ENCODE measurements at regions not wholly inside any gene's neighbourhood (a gene's known extent, or its start where the extent isn't known, plus 50 kb on each side); places are given as distances from the start of the nearest gene placed in this dataset.
"Not testable (repeated sequence)": the region's sequence is repeated elsewhere in the genome, so short reads cannot be mapped to it uniquely, and the experiment has no call there.

DNA sequence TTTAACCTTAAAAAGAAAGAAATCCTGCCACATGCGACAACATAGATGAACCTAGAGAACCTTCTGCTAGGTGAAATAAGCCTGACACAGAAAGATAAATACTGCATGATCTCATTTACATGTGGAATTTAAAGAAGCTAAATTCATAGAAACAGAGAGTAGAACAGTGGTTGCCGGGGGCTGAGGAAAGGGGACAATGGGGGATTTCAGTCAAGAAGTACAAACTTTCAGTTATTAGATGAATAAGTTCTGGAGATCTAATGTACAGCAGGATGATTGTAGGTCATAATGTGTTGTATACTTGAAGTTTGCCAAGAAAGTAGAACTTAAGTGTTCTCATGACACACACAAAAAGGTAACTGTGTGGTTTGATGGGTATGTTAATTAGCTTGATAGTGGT is 204.3 kb upstream of the PRSS16 start:
- H2BK120ac ChIP-seq (ENCODE audit: low read depth, low read length) = no peak overlapping the region
- BruUV-seq (replicated peaks) = no TSS peak
- H3K9ac ChIP-seq (ENCODE audit: low read depth, low read length) = no peak overlapping the region
- H4K5ac ChIP-seq (ENCODE audit: low read depth, low read length) = no peak overlapping the region
- no peak overlapping the region for H2AFZ ChIP-seq (replicated peaks; ENCODE audit: low read length, poor library complexity)
- no peak overlapping the region for H2AK9ac ChIP-seq (replicated peaks; ENCODE audit: low read depth, low read length, poor library complexity)
- H3K23ac ChIP-seq (ENCODE audit: low read depth, low read length) = no peak overlapping the region
- H3K4me2 ChIP-seq (ENCODE audit: low read depth, low read length) = no peak overlapping the region
- no peaks in the 10 kb centered on the region for H3K4me1 ChIP-seq (ENCODE audit: control insufficient read depth, insufficient read depth, low read length)
- ChIA-PET CTCF (no interaction called here), POLR2A (ENCODE audit: unreplicated experiment) (no interaction called here)
- H4K8ac ChIP-seq (ENCODE audit: low read depth in 2 of 2, low read length in 2 of 2) = no peak overlapping the region
- dilution Hi-C loops (cut with HindIII; ENCODE audit: low sequenced_read_pairs, unreplicated experiment) (no loop called here), intact Hi-C loops (cut with micrococcal nuclease) (no loop called here), in situ Hi-C loops (cut with MboI; ENCODE audit: low sequenced_read_pairs) (no loop called here)
- ATAC-seq (ENCODE audit: low read depth) = no peak
- H3K79me1 ChIP-seq (ENCODE audit: low read depth in 1 of 2, low read length in 2 of 2) = no peaks in the 10 kb centered on the region
- no peak overlapping the region for H3K27ac ChIP-seq (ENCODE audit: insufficient read depth, low read length)
- H3K4ac ChIP-seq (ENCODE audit: low read depth, low read length) = no peak overlapping the region
- H4K91ac ChIP-seq (ENCODE audit: insufficient read depth, low read depth, low read length) = no peak overlapping the region
- TF ChIP-seq, protein P1, sequence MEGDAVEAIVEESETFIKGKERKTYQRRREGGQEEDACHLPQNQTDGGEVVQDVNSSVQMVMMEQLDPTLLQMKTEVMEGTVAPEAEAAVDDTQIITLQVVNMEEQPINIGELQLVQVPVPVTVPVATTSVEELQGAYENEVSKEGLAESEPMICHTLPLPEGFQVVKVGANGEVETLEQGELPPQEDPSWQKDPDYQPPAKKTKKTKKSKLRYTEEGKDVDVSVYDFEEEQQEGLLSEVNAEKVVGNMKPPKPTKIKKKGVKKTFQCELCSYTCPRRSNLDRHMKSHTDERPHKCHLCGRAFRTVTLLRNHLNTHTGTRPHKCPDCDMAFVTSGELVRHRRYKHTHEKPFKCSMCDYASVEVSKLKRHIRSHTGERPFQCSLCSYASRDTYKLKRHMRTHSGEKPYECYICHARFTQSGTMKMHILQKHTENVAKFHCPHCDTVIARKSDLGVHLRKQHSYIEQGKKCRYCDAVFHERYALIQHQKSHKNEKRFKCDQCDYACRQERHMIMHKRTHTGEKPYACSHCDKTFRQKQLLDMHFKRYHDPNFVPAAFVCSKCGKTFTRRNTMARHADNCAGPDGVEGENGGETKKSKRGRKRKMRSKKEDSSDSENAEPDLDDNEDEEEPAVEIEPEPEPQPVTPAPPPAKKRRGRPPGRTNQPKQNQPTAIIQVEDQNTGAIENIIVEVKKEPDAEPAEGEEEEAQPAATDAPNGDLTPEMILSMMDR (conservative IDR thresholded peaks at IDR 0.05; ENCODE audit: low read depth, low read length) = no peak
- TF ChIP-seq FOS (IDR thresholded peaks at IDR 0.05; ENCODE audit: low read depth, low read length) (no peak), CEBPB (IDR thresholded peaks at IDR 0.05; ENCODE audit: low read depth, low read length) (no peak), BHLHE40 (IDR thresholded peaks at IDR 0.05; ENCODE audit: low read depth, low read length) (no peak)
- H2AK5ac ChIP-seq (ENCODE audit: low read depth, low read length) = no peak overlapping the region
- no peak overlapping the region for H3K18ac ChIP-seq (ENCODE audit: low read depth, low read length)
- H2BK15ac ChIP-seq (ENCODE audit: low read depth, low read length) = no peak overlapping the region
- no peak for DNase-seq
- no peaks in the 10 kb centered on the region for H4K20me1 ChIP-seq (ENCODE audit: insufficient read depth, low read length)
- no peak overlapping the region for H3K56ac ChIP-seq (ENCODE audit: extremely low read depth, insufficient read depth, low read length)
- no peak overlapping the region for H2BK5ac ChIP-seq (ENCODE audit: low read depth, low read length, poor library complexity, severe bottlenecking)
- no CpG with 5 or more reads among the region's 2 CpGs for WGBS, 2 experiments (ENCODE audit: extremely low coverage in 2 of 2, insufficient read length in 1 of 2)
- no peaks in the 10 kb centered on the region for H3K36me3 ChIP-seq (ENCODE audit: control insufficient read depth, insufficient read depth, low read length)
- H3K9me3 ChIP-seq (ENCODE audit: control insufficient read depth, insufficient read depth, low read length) = peaks cover 3% of the 10 kb centered on the region; the same call in 1 of the 2 replicates
- H2BK20ac ChIP-seq (ENCODE audit: low read depth, low read length) = no peak overlapping the region
- H3K4me3 ChIP-seq (ENCODE audit: insufficient read depth, low read depth, low read length) = no peak overlapping the region
- no peak overlapping the region for H3K14ac ChIP-seq (replicated peaks; ENCODE audit: low read depth, low read length)
- no peaks in the 10 kb centered on the region for H3K27me3 ChIP-seq (ENCODE audit: control insufficient read depth, insufficient read depth, low read length)
- H3K9me1 ChIP-seq (ENCODE audit: insufficient read depth, low read length) = no peaks in the 10 kb centered on the region

DNA sequence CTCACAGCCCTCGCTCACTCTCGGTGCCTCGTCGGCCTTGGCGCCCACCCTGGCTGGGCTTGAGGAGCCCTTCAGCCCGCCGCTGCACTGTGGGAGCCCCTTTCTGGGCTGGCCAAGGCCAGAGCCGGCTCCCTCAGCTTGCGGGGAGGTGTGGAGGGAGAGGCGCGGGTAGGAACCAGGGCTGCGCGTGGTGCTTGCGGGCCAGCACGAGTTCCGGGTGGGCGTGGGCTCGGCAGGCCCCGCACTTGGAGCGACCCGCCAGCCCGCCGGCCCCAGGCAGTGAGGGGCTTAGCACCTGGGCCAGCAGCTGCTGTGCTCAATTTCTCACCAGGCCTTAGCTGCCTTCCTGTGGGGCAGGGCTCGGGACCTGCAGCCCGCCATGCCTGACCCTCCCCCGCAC is 202.4 kb upstream of the PRSS16 start:
- H3K4me3 ChIP-seq (ENCODE audit: insufficient read depth, low read depth, low read length); H3K4me2 ChIP-seq (ENCODE audit: low read depth, low read length); H2BK15ac ChIP-seq (ENCODE audit: low read depth, low read length); ATAC-seq (ENCODE audit: low read depth); H3K9me3 ChIP-seq (ENCODE audit: control insufficient read depth, insufficient read depth, low read length); H3K9me1 ChIP-seq (ENCODE audit: insufficient read depth, low read length); H2BK120ac ChIP-seq (ENCODE audit: low read depth, low read length); POLR2A ChIA-PET (ENCODE audit: unreplicated experiment); H3K36me3 ChIP-seq (ENCODE audit: control insufficient read depth, insufficient read depth, low read length); H3K4ac ChIP-seq (ENCODE audit: low read depth, low read length); H3K4me1 ChIP-seq (ENCODE audit: control insufficient read depth, insufficient read depth, low read length); H3K23ac ChIP-seq (ENCODE audit: low read depth, low read length); H2BK5ac ChIP-seq (ENCODE audit: low read depth, low read length, poor library complexity, severe bottlenecking); H3K27me3 ChIP-seq (ENCODE audit: control insufficient read depth, insufficient read depth, low read length); H4K91ac ChIP-seq (ENCODE audit: insufficient read depth, low read depth, low read length); H3K18ac ChIP-seq (ENCODE audit: low read depth, low read length); CTCF ChIA-PET; H3K9ac ChIP-seq (ENCODE audit: low read depth, low read length); H2AK5ac ChIP-seq (ENCODE audit: low read depth, low read length); H2AK9ac ChIP-seq (replicated peaks; ENCODE audit: low read depth, low read length, poor library complexity); intact Hi-C loops (cut with micrococcal nuclease); H4K8ac ChIP-seq (ENCODE audit: low read depth in 2 of 2, low read length in 2 of 2); H4K5ac ChIP-seq (ENCODE audit: low read depth, low read length); H3K79me1 ChIP-seq (ENCODE audit: low read depth in 1 of 2, low read length in 2 of 2); BruUV-seq (replicated peaks); in situ Hi-C loops (cut with MboI; ENCODE audit: low sequenced_read_pairs); H2AFZ ChIP-seq (replicated peaks; ENCODE audit: low read length, poor library complexity); H3K27ac ChIP-seq (ENCODE audit: insufficient read depth, low read length); H3K14ac ChIP-seq (replicated peaks; ENCODE audit: low read depth, low read length); H3K56ac ChIP-seq (ENCODE audit: extremely low read depth, insufficient read depth, low read length); DNase-seq; H2BK20ac ChIP-seq (ENCODE audit: low read depth, low read length); dilution Hi-C loops (cut with HindIII; ENCODE audit: low sequenced_read_pairs, unreplicated experiment); H4K20me1 ChIP-seq (ENCODE audit: insufficient read depth, low read length): not testable (repeated sequence)
- WGBS, 2 experiments (ENCODE audit: extremely low coverage in 2 of 2, insufficient read length in 1 of 2) = 100% methylated on average over 2 of the region's 26 CpGs; no CpG with 5 or more reads in 1 of the 2 experiments

All from IMR-90 (cell line).